GM13977 (cell line): ENCODE measurements at regions not wholly inside any gene's neighbourhood (a gene's known extent, or its start where the extent isn't known, plus 50 kb on each side); places are given as distances from the start of the nearest gene placed in this dataset.

ENCODE experiments used
- DNase-seq: peaks from one replicate; pipeline ENCODE4 v3.0.0; 2012; ENCODE audit warnings: low spot score
- CTCF ChIP-seq: IDR thresholded peaks from 2 replicates; pipeline ENCODE4 v1.5.1; 2012; ENCODE audit warnings: mild to moderate bottlenecking, control low read depth; ENCODE audit not compliant: insufficient read depth; ENCODE audit errors: extremely low read depth, missing control alignments
- in situ Hi-C: fragments of 300-500 bp; cut with MboI; formaldehyde crosslinking; loops from one replicate; pipeline ENCODE4 v1.12.0; 2022; ENCODE audit warnings: low sequenced_read_pairs, low pct_unique_long_range_greater_than_20kb, mixed read lengths, inconsistent platforms; ENCODE audit not compliant: unreplicated experiment

- in situ Hi-C loops, result no loop called here
- DNase-seq, result no peak
- TF ChIP-seq CTCF, result no peak
Observed at GRCh38 chr16:49969091-49970030, 55.7 kb upstream of the CNEP1R1 start.

GRCh38 chr16:49970797-49971431 is 54.1 kb upstream of the CNEP1R1 start:
- TF ChIP-seq CTCF, result no peak
- no peak for DNase-seq
- in situ Hi-C loops, result no loop called here

- in situ Hi-C loops, result no loop called here
- no peak for TF ChIP-seq CTCF
- no peak for DNase-seq
Observed at GRCh38 chr16:49972280-49972679, 52.7 kb upstream of the CNEP1R1 start.

- DNase-seq, result no peak
- TF ChIP-seq CTCF, result no peak
- in situ Hi-C loops, result no loop called here
Observed at GRCh38 chr16:49972961-49973360, 52.1 kb upstream of the CNEP1R1 start.
